Mesothelial cell of epicardium (in vitro differentiated cells): ENCODE measurements at regions not wholly inside any gene's neighbourhood (a gene's known extent, or its start where the extent isn't known, plus 50 kb on each side); places are given as distances from the start of the nearest gene placed in this dataset.
"Not testable (repeated sequence)": the region's sequence is repeated elsewhere in the genome, so short reads cannot be mapped to it uniquely, and the experiment has no call there.

Experiments
- DNase-seq, 2 experiments: peaks; one replicate each; pipeline ENCODE4 v3.0.0; 2021; ENCODE audit warnings: low spot score in 2 of 2; ENCODE audit not compliant: unreplicated experiment in 2 of 2
- H3K27ac Mint-ChIP-seq: 2 replicates; pipeline ENCODE4 v1.8.0; 2021; ENCODE audit warnings: mixed read lengths
- H3K27me3 Mint-ChIP-seq: 2 replicates; pipeline ENCODE4 v1.8.0; 2021; ENCODE audit warnings: low read depth, mixed read lengths
- H3K36me3 Mint-ChIP-seq: 2 replicates; pipeline ENCODE4 v1.8.0; 2021; ENCODE audit warnings: mixed read lengths
- H3K4me1 Mint-ChIP-seq: 2 replicates; pipeline ENCODE4 v1.8.0; 2021; ENCODE audit warnings: mixed read lengths
- H3K4me3 Mint-ChIP-seq: 2 replicates; pipeline ENCODE4 v1.8.0; 2021; ENCODE audit warnings: mild to moderate bottlenecking, moderate library complexity, mixed read lengths
- H3K9me3 Mint-ChIP-seq: 2 replicates; pipeline ENCODE4 v1.8.0; 2021; ENCODE audit warnings: mixed read lengths
- CTCF ChIP-seq: fragments of 200-600 bp; sonication (generic); IDR thresholded peaks from one replicate; pipeline ENCODE4 v1.5.0; 2021; ENCODE audit warnings: antibody characterized with exemption; ENCODE audit not compliant: unreplicated experiment

- Mint-ChIP-seq H3K27ac (no peak overlapping the region), H3K27me3 (peaks cover 2% of the 10 kb centered on the region), H3K4me3 (no peak overlapping the region), H3K4me1 (peaks cover 10% of the 10 kb centered on the region), H3K9me3 (no peaks in the 10 kb centered on the region), H3K36me3 (no peaks in the 10 kb centered on the region)
- no peak for DNase-seq
- TF ChIP-seq CTCF, result no peak
These were observed 90.2 kb upstream of the VGLL4 start for GRCh38 chr3:11733914-11734313.

GRCh38 chr3:11727207-11727606 is 83.5 kb upstream of the VGLL4 start:
- DNase-seq, result no peak
- Mint-ChIP-seq H3K36me3 (no peaks in the 10 kb centered on the region), H3K27me3 (peaks cover 16% of the 10 kb centered on the region), H3K4me1 (peaks cover 1% of the 10 kb centered on the region), H3K9me3 (no peaks in the 10 kb centered on the region), H3K4me3 (no peak overlapping the region), H3K27ac (no peak overlapping the region)
- TF ChIP-seq CTCF, result no peak

GRCh38 chr3:11726146-11726545 is 82.4 kb upstream of the VGLL4 start:
- H3K27me3 Mint-ChIP-seq, result peaks cover 16% of the 10 kb centered on the region
- no peak overlapping the region for H3K27ac Mint-ChIP-seq
- no peaks in the 10 kb centered on the region for H3K9me3 Mint-ChIP-seq
- H3K36me3 Mint-ChIP-seq, result no peaks in the 10 kb centered on the region
- peaks cover 12% of the 10 kb centered on the region for H3K4me1 Mint-ChIP-seq
- no peak for TF ChIP-seq CTCF
- no peak overlapping the region for H3K4me3 Mint-ChIP-seq
- DNase-seq, result no peak

GRCh38 chr3:11725340-11725641 is 81.6 kb upstream of the VGLL4 start:
- not testable (repeated sequence) for H3K4me3 Mint-ChIP-seq, DNase-seq, H3K9me3 Mint-ChIP-seq, H3K36me3 Mint-ChIP-seq, H3K27ac Mint-ChIP-seq
- peaks cover 20% of the 10 kb centered on the region for H3K4me1 Mint-ChIP-seq
- H3K27me3 Mint-ChIP-seq, result peaks cover 14% of the 10 kb centered on the region

- Mint-ChIP-seq H3K4me3 (no peak overlapping the region), H3K27ac (no peak overlapping the region), H3K27me3 (peaks cover 14% of the 10 kb centered on the region), H3K9me3 (no peaks in the 10 kb centered on the region), H3K4me1 (peaks cover 20% of the 10 kb centered on the region), H3K36me3 (no peaks in the 10 kb centered on the region)
- TF ChIP-seq CTCF, result no peak
- DNase-seq, result no peak
These were observed 81.1 kb upstream of the VGLL4 start for GRCh38 chr3:11724615-11725339.

- DNase-seq, result no peak
- no peak for TF ChIP-seq CTCF
- H3K9me3 Mint-ChIP-seq, result no peaks in the 10 kb centered on the region
- peaks cover 40% of the 10 kb centered on the region for H3K4me1 Mint-ChIP-seq
- peak overlapping the region; percentile 99 for H3K27ac Mint-ChIP-seq
- no peaks in the 10 kb centered on the region for H3K36me3 Mint-ChIP-seq
- H3K27me3 Mint-ChIP-seq, result peaks cover 14% of the 10 kb centered on the region
- peak overlapping the region; percentile 91 for H3K4me3 Mint-ChIP-seq
These were observed 77.8 kb upstream of the VGLL4 start for GRCh38 chr3:11721479-11721878.
